Neural crest cell (in vitro differentiated cells): ENCODE measurements at regions not wholly inside any gene's neighbourhood (a gene's known extent, or its start where the extent isn't known, plus 50 kb on each side); places are given as distances from the start of the nearest gene placed in this dataset.

ENCODE experiments used
- DNase-seq: peaks from one replicate; pipeline ENCODE4 v3.0.0; 2021; ENCODE audit warnings: low read depth, mixed read lengths, low spot score
- H3K27ac Mint-ChIP-seq: one replicate; pipeline ENCODE4 v1.8.0; 2021; ENCODE audit warnings: mild to moderate bottlenecking, mixed read lengths; ENCODE audit not compliant: unreplicated experiment
- H3K27me3 Mint-ChIP-seq: 2 replicates; pipeline ENCODE4 v1.8.0; 2021; ENCODE audit warnings: low read depth, mild to moderate bottlenecking, mixed read lengths
- H3K36me3 Mint-ChIP-seq: 2 replicates; pipeline ENCODE4 v1.8.0; 2021; ENCODE audit warnings: low read depth, mild to moderate bottlenecking, mixed read lengths
- H3K4me1 Mint-ChIP-seq: 2 replicates; pipeline ENCODE4 v1.8.0; 2021; ENCODE audit warnings: mixed read lengths
- H3K4me3 Mint-ChIP-seq: one replicate; pipeline ENCODE4 v1.8.0; 2021; ENCODE audit warnings: mild to moderate bottlenecking, mixed read lengths
- H3K9me3 Mint-ChIP-seq: 2 replicates; pipeline ENCODE4 v1.8.0; 2021; ENCODE audit warnings: mixed read lengths
- CTCF ChIP-seq: fragments of 200-600 bp; sonication (generic); conservative IDR thresholded peaks from 2 replicates; pipeline ENCODE4 v1.5.0; 2021; ENCODE audit warnings: antibody characterized with exemption, mild to moderate bottlenecking

- H3K9me3 Mint-ChIP-seq, result peaks cover 3% of the 10 kb centered on the region
- H3K4me3 Mint-ChIP-seq, result no peak overlapping the region
- H3K4me1 Mint-ChIP-seq, result no peaks in the 10 kb centered on the region
- H3K27me3 Mint-ChIP-seq, result no peaks in the 10 kb centered on the region
- no peak for TF ChIP-seq CTCF
- no peak for DNase-seq
- no peak overlapping the region for H3K27ac Mint-ChIP-seq
- no peaks in the 10 kb centered on the region for H3K36me3 Mint-ChIP-seq
Measured at GRCh38 chr1:64325856-64326255, 122.4 kb downstream of the UBE2U start.

DNA sequence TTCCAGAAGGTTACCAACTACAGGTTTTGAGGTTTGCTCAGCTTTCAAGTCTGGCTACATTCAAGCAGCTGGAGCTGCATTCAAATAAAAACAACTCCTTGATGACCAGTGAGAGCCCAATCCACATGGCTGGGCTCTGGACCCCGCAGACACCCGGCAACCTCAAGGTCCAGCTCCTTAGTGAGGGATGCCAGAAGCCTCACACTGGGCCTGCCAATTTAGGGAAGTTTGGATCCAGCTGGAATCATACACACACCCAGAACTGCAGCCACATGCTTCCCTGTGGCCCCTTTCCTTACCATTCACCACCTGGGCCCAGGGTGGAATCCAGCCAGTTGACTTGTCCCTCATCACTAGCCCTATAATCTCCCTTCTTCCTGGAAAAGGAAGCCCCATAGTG is 123.7 kb downstream of the UBE2U start:
- Mint-ChIP-seq H3K27me3 (no peaks in the 10 kb centered on the region), H3K4me3 (no peak overlapping the region), H3K4me1 (no peaks in the 10 kb centered on the region), H3K36me3 (no peaks in the 10 kb centered on the region), H3K27ac (no peak overlapping the region), H3K9me3 (peaks cover 3% of the 10 kb centered on the region)
- TF ChIP-seq CTCF, result no peak
- DNase-seq, result no peak

DNA sequence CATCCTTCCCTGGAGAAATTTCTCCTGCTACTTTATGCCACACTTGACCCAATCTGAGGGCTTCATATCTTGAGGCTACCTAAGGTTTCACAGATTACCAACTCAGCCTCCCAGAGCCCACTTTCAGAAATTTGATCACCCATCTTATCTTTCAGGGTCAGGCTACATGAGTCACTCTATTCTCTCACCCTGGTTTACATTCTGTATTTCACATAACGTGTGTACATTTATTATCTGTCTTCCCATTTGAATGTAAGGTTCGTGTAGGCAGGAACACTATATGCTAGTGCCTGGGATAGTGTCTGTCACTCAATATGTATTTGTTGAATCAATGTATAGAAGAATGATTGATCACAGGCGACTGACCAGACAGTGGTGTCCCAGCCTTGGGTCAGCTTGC is 124.8 kb downstream of the UBE2U start:
- DNase-seq, result no peak
- Mint-ChIP-seq H3K27ac (no peak overlapping the region), H3K4me1 (no peaks in the 10 kb centered on the region), H3K36me3 (no peaks in the 10 kb centered on the region), H3K9me3 (peaks cover 3% of the 10 kb centered on the region), H3K27me3 (no peaks in the 10 kb centered on the region), H3K4me3 (no peak overlapping the region)
- no peak for TF ChIP-seq CTCF

- Mint-ChIP-seq H3K36me3 (no peaks in the 10 kb centered on the region), H3K9me3 (peaks cover 7% of the 10 kb centered on the region), H3K27ac (no peak overlapping the region), H3K4me1 (peaks cover 4% of the 10 kb centered on the region), H3K4me3 (no peak overlapping the region), H3K27me3 (no peaks in the 10 kb centered on the region)
- no peak for DNase-seq
- no peak for TF ChIP-seq CTCF
Measured at GRCh38 chr1:64330839-64331238, 127.4 kb downstream of the UBE2U start.

- no peaks in the 10 kb centered on the region for H3K36me3 Mint-ChIP-seq
- no peak overlapping the region for H3K27ac Mint-ChIP-seq
- H3K9me3 Mint-ChIP-seq, result peaks cover 4% of the 10 kb centered on the region
- no peak for DNase-seq
- H3K4me3 Mint-ChIP-seq, result no peak overlapping the region
- no peaks in the 10 kb centered on the region for H3K27me3 Mint-ChIP-seq
- peaks cover 13% of the 10 kb centered on the region for H3K4me1 Mint-ChIP-seq
- no peak for TF ChIP-seq CTCF
Measured at GRCh38 chr1:64335636-64336035, 132.2 kb downstream of the UBE2U start.

DNA sequence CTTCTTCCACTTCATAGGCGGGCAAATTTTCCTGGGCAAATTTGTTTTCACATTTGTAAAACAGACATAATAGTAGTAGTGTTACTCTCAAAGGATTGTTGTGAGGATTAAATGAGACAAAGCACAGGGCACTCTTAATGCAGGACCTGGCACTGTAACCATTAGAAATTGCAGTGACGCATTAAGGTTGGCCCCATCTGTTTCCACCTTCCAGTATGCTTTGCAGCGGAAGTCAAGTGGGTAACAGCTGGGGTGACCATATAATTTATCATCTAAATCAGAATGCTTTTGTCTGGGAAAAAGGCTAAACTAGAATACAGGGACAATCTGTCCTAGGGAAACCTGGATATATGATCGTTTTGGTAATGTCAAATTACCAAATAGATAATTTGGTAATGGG is 132.5 kb upstream of the CACHD1 start:
- Mint-ChIP-seq H3K4me1 (peaks cover 13% of the 10 kb centered on the region), H3K9me3 (peaks cover 4% of the 10 kb centered on the region), H3K36me3 (no peaks in the 10 kb centered on the region), H3K27me3 (no peaks in the 10 kb centered on the region), H3K4me3 (no peak overlapping the region), H3K27ac (no peak overlapping the region)
- TF ChIP-seq CTCF, result no peak
- no peak for DNase-seq
